KMS-11 (cell line): ENCODE measurements at regions not wholly inside any gene's neighbourhood (a gene's known extent, or its start where the extent isn't known, plus 50 kb on each side); places are given as distances from the start of the nearest gene placed in this dataset.

Source experiments
- H2AFZ ChIP-seq: fragments of 200-600 bp; sonication (generic); 2 replicates; pipeline ENCODE4 v1.6.1; 2016; ENCODE audit warnings: antibody characterized with exemption, mixed run types, low read depth
- H3K27ac ChIP-seq: fragments of 200-600 bp; sonication (generic); 2 replicates; pipeline ENCODE4 v1.6.1; 2016; ENCODE audit warnings: mild to moderate bottlenecking, mixed run types
- H3K27me3 ChIP-seq: fragments of 200-600 bp; sonication (generic); 2 replicates; pipeline ENCODE4 v1.6.1; 2017; ENCODE audit warnings: mild to moderate bottlenecking, low read depth, mixed run types, moderate library complexity; ENCODE audit not compliant: insufficient read depth
- H3K36me3 ChIP-seq: fragments of 200-600 bp; sonication (generic); 2 replicates; pipeline ENCODE4 v1.6.1; 2017; ENCODE audit warnings: mild to moderate bottlenecking, mixed run types; ENCODE audit not compliant: insufficient read depth
- H3K4me1 ChIP-seq: fragments of 200-600 bp; sonication (generic); 2 replicates; pipeline ENCODE4 v1.6.1; 2016; ENCODE audit warnings: mild to moderate bottlenecking, low read depth, mixed run types; ENCODE audit not compliant: poor library complexity, severe bottlenecking
- H3K4me2 ChIP-seq: fragments of 200-600 bp; sonication (generic); 2 replicates; pipeline ENCODE4 v1.7.0; 2016; ENCODE audit warnings: mild to moderate bottlenecking, mixed run types
- H3K4me3 ChIP-seq: fragments of 200-600 bp; sonication (generic); IDR thresholded peaks from 2 replicates; pipeline ENCODE4 v1.6.1; 2017; ENCODE audit warnings: low read depth, low read length, mixed read lengths; ENCODE audit not compliant: insufficient read depth
- H3K79me2 ChIP-seq: fragments of 200-600 bp; sonication (generic); 2 replicates; pipeline ENCODE4 v1.6.1; 2016; ENCODE audit warnings: low read depth, mixed run types; ENCODE audit not compliant: insufficient read depth
- H3K9ac ChIP-seq: fragments of 200-600 bp; sonication (generic); 2 replicates; pipeline ENCODE4 v1.6.1; 2016; ENCODE audit warnings: mild to moderate bottlenecking, mixed run types
- H4K20me1 ChIP-seq: fragments of 200-600 bp; sonication (generic); 2 replicates; pipeline ENCODE4 v1.6.1; 2016; ENCODE audit warnings: mild to moderate bottlenecking, mixed run types; ENCODE audit not compliant: insufficient read depth
- TF ChIP-seq, protein P1 (sequence below): fragments of 200-600 bp; sonication (generic); conservative IDR thresholded peaks from 2 replicates; pipeline ENCODE4 v1.6.1; 2017; ENCODE audit warnings: low read depth, mild to moderate bottlenecking, antibody characterized with exemption, low read length, moderate library complexity, mixed read lengths

GRCh38 chr5:144873076-144873475, 702.4 kb downstream of the KCTD16 start:
- TF ChIP-seq, protein P1, sequence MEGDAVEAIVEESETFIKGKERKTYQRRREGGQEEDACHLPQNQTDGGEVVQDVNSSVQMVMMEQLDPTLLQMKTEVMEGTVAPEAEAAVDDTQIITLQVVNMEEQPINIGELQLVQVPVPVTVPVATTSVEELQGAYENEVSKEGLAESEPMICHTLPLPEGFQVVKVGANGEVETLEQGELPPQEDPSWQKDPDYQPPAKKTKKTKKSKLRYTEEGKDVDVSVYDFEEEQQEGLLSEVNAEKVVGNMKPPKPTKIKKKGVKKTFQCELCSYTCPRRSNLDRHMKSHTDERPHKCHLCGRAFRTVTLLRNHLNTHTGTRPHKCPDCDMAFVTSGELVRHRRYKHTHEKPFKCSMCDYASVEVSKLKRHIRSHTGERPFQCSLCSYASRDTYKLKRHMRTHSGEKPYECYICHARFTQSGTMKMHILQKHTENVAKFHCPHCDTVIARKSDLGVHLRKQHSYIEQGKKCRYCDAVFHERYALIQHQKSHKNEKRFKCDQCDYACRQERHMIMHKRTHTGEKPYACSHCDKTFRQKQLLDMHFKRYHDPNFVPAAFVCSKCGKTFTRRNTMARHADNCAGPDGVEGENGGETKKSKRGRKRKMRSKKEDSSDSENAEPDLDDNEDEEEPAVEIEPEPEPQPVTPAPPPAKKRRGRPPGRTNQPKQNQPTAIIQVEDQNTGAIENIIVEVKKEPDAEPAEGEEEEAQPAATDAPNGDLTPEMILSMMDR, result no peak
- no peak overlapping the region for H3K4me2 ChIP-seq
- H3K79me2 ChIP-seq, result no peaks in the 10 kb centered on the region
- H3K4me3 ChIP-seq, result no peak overlapping the region
- no peak overlapping the region for H3K9ac ChIP-seq
- H3K4me1 ChIP-seq, result no peaks in the 10 kb centered on the region
- no peaks in the 10 kb centered on the region for H4K20me1 ChIP-seq
- H3K27me3 ChIP-seq, result no peaks in the 10 kb centered on the region
- H3K36me3 ChIP-seq, result no peaks in the 10 kb centered on the region
- no peak overlapping the region for H3K27ac ChIP-seq
- no peak overlapping the region for H2AFZ ChIP-seq

DNA sequence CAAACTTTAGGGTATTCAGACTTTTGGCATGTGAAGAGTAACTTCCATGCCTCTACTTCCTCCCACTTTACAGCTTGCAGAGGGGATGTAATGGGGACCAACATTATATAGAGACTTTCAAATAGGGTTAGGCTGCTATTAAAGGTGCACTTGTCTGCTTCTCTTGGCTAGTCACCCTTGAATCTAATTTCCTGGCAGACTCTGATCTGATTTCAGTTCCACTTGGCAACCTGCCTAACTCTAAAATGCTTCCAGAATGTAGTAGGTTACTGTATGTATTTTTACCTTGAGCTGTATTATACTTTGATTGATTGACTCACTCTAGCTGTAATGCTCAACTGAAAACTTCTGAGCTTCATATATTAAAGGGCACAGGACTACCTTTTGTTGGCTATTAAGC, 693.4 kb downstream of the KCTD16 start:
- Histone ChIP-seq H4K20me1 (no peaks in the 10 kb centered on the region), H3K36me3 (no peaks in the 10 kb centered on the region), H3K4me3 (no peak overlapping the region), H3K27me3 (no peaks in the 10 kb centered on the region), H3K79me2 (no peaks in the 10 kb centered on the region), H3K27ac (no peak overlapping the region), H3K4me2 (no peak overlapping the region), H3K9ac (no peak overlapping the region), H2AFZ (no peak overlapping the region), H3K4me1 (no peaks in the 10 kb centered on the region)
- TF ChIP-seq, protein P1, result no peak

GRCh38 chr5:144857454-144857853, 686.8 kb downstream of the KCTD16 start:
- Histone ChIP-seq H3K27me3 (no peaks in the 10 kb centered on the region), H3K4me3 (no peak overlapping the region), H3K27ac (no peak overlapping the region), H3K9ac (no peak overlapping the region), H3K36me3 (no peaks in the 10 kb centered on the region), H3K4me1 (no peaks in the 10 kb centered on the region), H3K79me2 (no peaks in the 10 kb centered on the region), H3K4me2 (no peak overlapping the region), H2AFZ (no peak overlapping the region), H4K20me1 (no peaks in the 10 kb centered on the region)
- TF ChIP-seq, protein P1, result no peak

DNA sequence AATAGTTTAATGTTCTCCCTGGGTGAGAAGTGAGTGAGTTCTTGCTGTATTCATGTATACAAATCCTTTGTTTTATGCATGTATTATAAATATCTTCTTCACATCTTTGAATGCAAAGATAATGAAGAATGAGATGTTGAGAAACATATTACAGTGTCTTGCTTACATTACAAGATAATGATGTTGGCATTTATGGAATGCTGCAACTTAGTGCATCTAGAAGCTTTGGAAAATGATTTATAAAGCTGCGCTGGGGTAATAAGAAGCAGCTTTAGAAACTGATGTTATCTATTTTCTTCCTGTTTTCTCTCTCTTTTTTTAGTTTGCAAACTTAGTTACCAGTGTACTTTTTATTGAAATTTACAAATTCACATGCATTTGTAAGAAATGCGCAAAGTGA, 673.4 kb downstream of the KCTD16 start:
- H4K20me1 ChIP-seq, result no peaks in the 10 kb centered on the region
- H3K79me2 ChIP-seq, result no peaks in the 10 kb centered on the region
- H2AFZ ChIP-seq, result no peak overlapping the region
- no peak overlapping the region for H3K27ac ChIP-seq
- H3K4me3 ChIP-seq, result no peak overlapping the region
- no peaks in the 10 kb centered on the region for H3K36me3 ChIP-seq
- no peaks in the 10 kb centered on the region for H3K27me3 ChIP-seq
- no peak overlapping the region for H3K4me2 ChIP-seq
- no peaks in the 10 kb centered on the region for H3K4me1 ChIP-seq
- TF ChIP-seq, protein P1, result no peak
- no peak overlapping the region for H3K9ac ChIP-seq

DNA sequence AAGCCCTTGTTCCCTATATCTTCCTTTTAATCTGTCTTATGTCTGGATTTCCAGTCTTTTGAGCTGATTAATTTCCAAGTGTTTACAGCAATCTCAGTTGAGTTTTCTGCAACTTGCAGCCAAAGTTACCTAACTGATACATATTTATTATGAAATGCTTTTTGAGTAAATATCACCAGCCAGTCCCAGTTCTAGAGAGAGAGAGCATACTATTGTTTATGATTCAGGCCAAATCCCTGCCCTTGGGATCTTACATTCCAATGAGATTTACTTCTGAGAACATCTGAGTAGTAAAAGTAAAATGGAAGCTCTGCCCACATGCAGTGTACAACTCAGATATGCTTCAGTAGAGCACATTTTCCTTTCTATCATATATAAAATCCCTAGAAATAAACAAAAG, 661.7 kb downstream of the KCTD16 start:
- H3K36me3 ChIP-seq, result no peaks in the 10 kb centered on the region
- TF ChIP-seq, protein P1, result no peak
- no peaks in the 10 kb centered on the region for H3K27me3 ChIP-seq
- no peaks in the 10 kb centered on the region for H3K4me1 ChIP-seq
- H4K20me1 ChIP-seq, result no peaks in the 10 kb centered on the region
- H3K27ac ChIP-seq, result no peak overlapping the region
- H3K4me3 ChIP-seq, result no peak overlapping the region
- H3K9ac ChIP-seq, result no peak overlapping the region
- H3K4me2 ChIP-seq, result no peak overlapping the region
- no peak overlapping the region for H2AFZ ChIP-seq
- no peaks in the 10 kb centered on the region for H3K79me2 ChIP-seq
